B cell (primary cell): ENCODE measurements at regions not wholly inside any gene's neighbourhood (a gene's known extent, or its start where the extent isn't known, plus 50 kb on each side); places are given as distances from the start of the nearest gene placed in this dataset.

Source experiments
- EZH2 ChIP-seq: IDR thresholded peaks from 2 replicates; pipeline ENCODE4 v1.6.1; 2012; ENCODE audit warnings: borderline replicate concordance, low read depth, mild to moderate bottlenecking, moderate library complexity, low read length; ENCODE audit not compliant: insufficient read depth, poor library complexity, severe bottlenecking
- TF ChIP-seq, protein P1 (sequence below): fragments of 200-600 bp; IDR thresholded peaks from one replicate; pipeline ENCODE4 v1.8.0; 2022; ENCODE audit warnings: antibody characterized with exemption, mild to moderate bottlenecking

DNA sequence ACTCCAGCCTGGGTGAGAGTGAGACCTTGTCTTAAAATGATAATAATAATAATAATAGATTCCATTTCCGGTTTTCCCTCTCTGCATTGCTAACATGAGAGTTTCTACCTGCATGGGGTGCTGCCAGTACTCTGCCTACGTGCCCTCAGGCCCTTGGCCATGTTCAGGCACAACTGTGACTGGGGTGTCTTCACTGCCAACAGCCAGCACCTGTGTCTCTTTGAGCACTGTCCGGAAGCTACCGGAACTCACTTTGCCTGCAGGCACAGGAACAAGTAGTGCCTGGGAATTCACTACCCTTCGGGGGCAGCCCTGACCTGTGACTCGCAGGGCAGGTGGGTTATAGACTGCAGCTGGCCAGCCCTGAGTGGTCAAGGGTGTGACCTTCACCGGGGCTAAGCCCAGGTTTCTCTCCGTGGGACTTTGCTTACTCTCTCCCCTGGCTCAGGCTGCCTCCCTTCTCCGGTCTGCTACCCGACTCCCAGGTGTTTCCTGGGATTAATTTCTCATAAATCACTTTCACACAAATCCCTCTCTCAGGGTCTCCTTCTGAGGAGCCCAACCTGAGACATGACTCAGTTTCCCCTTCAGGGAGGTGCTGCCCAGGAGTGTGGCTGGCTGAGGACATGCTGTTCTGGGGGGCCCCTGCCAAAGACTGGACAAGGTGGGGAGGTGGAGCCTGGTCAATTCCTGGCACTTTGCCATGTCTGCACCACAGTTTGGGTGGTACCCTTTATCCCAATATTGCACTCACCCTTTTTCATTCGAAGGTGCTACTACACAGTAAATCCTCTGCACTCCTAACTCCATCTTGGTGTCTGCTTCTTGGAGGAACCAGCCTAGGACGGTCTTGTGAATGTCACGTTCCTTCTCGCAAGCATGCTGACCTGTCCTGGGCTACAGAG lies 79.5 kb upstream of the RALGAPA2 start:
- TF ChIP-seq EZH2, result no peak
- TF ChIP-seq, protein P1, sequence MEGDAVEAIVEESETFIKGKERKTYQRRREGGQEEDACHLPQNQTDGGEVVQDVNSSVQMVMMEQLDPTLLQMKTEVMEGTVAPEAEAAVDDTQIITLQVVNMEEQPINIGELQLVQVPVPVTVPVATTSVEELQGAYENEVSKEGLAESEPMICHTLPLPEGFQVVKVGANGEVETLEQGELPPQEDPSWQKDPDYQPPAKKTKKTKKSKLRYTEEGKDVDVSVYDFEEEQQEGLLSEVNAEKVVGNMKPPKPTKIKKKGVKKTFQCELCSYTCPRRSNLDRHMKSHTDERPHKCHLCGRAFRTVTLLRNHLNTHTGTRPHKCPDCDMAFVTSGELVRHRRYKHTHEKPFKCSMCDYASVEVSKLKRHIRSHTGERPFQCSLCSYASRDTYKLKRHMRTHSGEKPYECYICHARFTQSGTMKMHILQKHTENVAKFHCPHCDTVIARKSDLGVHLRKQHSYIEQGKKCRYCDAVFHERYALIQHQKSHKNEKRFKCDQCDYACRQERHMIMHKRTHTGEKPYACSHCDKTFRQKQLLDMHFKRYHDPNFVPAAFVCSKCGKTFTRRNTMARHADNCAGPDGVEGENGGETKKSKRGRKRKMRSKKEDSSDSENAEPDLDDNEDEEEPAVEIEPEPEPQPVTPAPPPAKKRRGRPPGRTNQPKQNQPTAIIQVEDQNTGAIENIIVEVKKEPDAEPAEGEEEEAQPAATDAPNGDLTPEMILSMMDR, result no peak
